SK-N-SH treated with all-trans-retinoic acid at 6 μM for 48 hours (cell line): ENCODE measurements at regions not wholly inside any gene's neighbourhood (a gene's known extent, or its start where the extent isn't known, plus 50 kb on each side); places are given as distances from the start of the nearest gene placed in this dataset.

ENCODE experiments used
- ARNTL ChIP-seq: fragments of 450-650 bp; formaldehyde crosslinking; IDR thresholded peaks from 2 replicates; pipeline ENCODE4 v1.5.0; 2020; ENCODE audit warnings: low read depth, mild to moderate bottlenecking, moderate library complexity, borderline replicate concordance
- CREB5 ChIP-seq: fragments of 250-450 bp; sonication (Bioruptor Pico); IDR thresholded peaks from 2 replicates; pipeline ENCODE4 v1.5.1; 2020; ENCODE audit warnings: low read depth, mild to moderate bottlenecking, moderate library complexity
- CSRNP3 ChIP-seq: fragments of 250-450 bp; sonication (Bioruptor Pico); IDR thresholded peaks from 2 replicates; pipeline ENCODE4 v1.5.1; 2021; ENCODE audit warnings: mild to moderate bottlenecking, moderate library complexity
- ESRRG ChIP-seq: fragments of 250-450 bp; sonication (Bioruptor Pico); IDR thresholded peaks from 2 replicates; pipeline ENCODE4 v1.6.1; 2021; ENCODE audit warnings: mild to moderate bottlenecking
- GLIS3 ChIP-seq: fragments of 250-450 bp; sonication (Bioruptor Pico); IDR thresholded peaks from 2 replicates; pipeline ENCODE4 v1.5.0; 2020; ENCODE audit warnings: mild to moderate bottlenecking, moderate library complexity
- PATZ1 ChIP-seq: fragments of 250-450 bp; sonication (Bioruptor Pico); IDR thresholded peaks from 2 replicates; pipeline ENCODE4 v1.8.0; 2020; ENCODE audit warnings: mild to moderate bottlenecking, moderate library complexity, borderline replicate concordance
- ZNF565 ChIP-seq: fragments of 450-650 bp; formaldehyde crosslinking; conservative IDR thresholded peaks from 2 replicates; pipeline ENCODE4 v1.5.0; 2020; ENCODE audit warnings: low read depth, mild to moderate bottlenecking, moderate library complexity
- ZNF70 ChIP-seq: fragments of 450-650 bp; formaldehyde crosslinking; IDR thresholded peaks from 2 replicates; pipeline ENCODE4 v1.5.0; 2020; ENCODE audit warnings: mild to moderate bottlenecking, moderate library complexity

- TF ChIP-seq ARNTL (CRISPR knock-in tag) (no peak), GLIS3 (CRISPR knock-in tag) (no peak), PATZ1 (no peak), ZNF565 (CRISPR knock-in tag) (no peak), ESRRG (no peak), CREB5 (no peak), CSRNP3 (no peak), ZNF70 (CRISPR knock-in tag) (no peak)
Measured at GRCh38 chr14:29990993-29991392, 63.3 kb upstream of the PRKD1 start.
